ENCODE measurements at regions not wholly inside any gene's neighbourhood (a gene's known extent, or its start where the extent isn't known, plus 50 kb on each side); places are given as distances from the start of the nearest gene placed in this dataset.

DNA sequence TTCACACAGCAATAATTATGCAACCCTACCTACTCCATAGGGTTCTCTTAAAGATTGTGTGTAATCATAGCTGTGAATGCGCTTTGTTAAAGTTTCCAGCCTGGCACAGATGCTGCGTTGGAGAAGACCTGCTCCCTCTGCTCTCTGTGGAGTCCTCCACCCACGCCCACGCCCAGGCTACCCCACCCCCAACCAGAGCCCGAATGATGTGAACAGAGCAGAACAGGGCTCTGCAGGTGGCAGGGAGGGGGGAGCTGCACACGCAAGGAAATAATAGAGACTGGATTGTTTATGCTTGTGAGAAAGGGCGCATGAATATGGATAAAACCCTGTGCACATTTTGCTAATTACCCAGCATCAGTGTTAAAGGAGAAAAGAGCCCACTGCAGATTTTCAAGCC, 447.5 kb downstream of the BCL11A start:
- Histone ChIP-seq H3K79me2 (ENCODE audit: low read depth) (no peaks in the 10 kb centered on the region), H3F3A (ENCODE audit: insufficient read depth, low read depth) (no peaks in the 10 kb centered on the region), H4K20me1 (ENCODE audit: insufficient read depth) (no peaks in the 10 kb centered on the region), H3K4me2 (no peak overlapping the region), H3K9me3 (ENCODE audit: insufficient read depth, low read depth) (no peaks in the 10 kb centered on the region), H3K27me3 (ENCODE audit: insufficient read depth, low read depth) (no peaks in the 10 kb centered on the region), H3K36me3 (ENCODE audit: low read depth) (no peaks in the 10 kb centered on the region), H3K4me1 (replicated peaks; ENCODE audit: insufficient read depth) (no peaks in the 10 kb centered on the region), H2AFZ (no peak overlapping the region), H3K27ac (no peak overlapping the region), H3K4me3 (no peak overlapping the region), H3K9me2 (ENCODE audit: insufficient read depth) (no peaks in the 10 kb centered on the region)
- no peak for DNase-seq
- ChIA-PET CTCF (no interaction called here), POLR2A (ENCODE audit: unreplicated experiment) (no interaction called here)
- BruUV-seq (replicated peaks), result no TSS peak
- intact Hi-C loops (cut with micrococcal nuclease; ENCODE audit: unreplicated experiment), result no loop called here
- TF ChIP-seq EZH2 (IDR thresholded peaks at IDR 0.05; ENCODE audit: low read depth) (no peak), CTCF (conservative IDR thresholded peaks at IDR 0.05) (no peak)

DNA sequence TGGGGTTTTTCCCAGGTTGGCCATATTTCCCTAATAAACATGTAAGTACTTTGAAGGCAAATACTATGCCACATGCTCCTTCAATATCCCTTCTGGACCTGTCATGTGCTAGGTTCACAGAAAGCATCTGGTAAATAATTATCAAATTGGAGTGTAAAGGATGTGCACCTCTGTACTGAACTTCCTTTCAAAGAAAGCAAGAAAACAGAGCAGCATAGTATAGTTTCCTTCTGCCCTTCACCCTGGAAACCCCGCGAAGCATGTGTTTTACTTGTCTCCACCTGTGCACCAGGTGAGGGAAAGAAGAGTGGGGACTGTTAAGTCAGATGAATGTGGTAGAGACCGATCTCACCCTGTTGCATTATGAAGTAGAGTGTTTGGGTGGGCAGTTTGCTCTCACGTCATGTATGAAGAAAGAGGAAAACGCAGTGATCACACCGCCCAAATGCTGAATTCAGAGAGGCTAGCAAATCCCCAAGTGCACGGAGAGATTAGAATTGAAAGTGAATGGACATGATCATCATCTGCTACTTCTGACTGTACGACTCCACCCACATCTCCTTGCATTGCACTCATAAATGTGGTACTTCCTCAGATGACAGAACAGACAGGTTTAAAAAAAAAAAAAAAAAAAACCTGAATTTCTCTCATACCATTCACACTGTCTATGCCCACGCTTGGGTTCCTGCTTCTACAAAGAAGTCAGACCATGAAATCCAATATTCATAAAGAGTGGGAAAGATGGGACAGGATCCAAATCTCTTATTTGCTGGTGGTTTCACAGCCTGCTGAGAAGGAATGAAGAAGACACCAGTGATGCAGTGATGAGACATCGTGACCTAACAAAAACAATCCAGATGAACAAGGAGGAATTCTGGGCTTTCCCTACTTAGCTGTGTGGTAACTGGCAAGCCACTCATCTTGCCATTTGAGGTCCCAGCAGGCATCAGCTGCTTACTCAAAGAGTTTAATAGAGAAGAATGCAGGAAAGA, 448.6 kb downstream of the BCL11A start:
- CTCF ChIA-PET, result no interaction called here

GRCh38 chr2:60100034-60100433, 453.4 kb downstream of the BCL11A start:
- CTCF ChIA-PET, result no interaction called here
- H4K20me1 ChIP-seq (ENCODE audit: insufficient read depth), result no peaks in the 10 kb centered on the region
- H3K79me2 ChIP-seq (ENCODE audit: low read depth), result no peaks in the 10 kb centered on the region
- no peaks in the 10 kb centered on the region for H3K9me3 ChIP-seq (ENCODE audit: insufficient read depth, low read depth)
- H2AFZ ChIP-seq, result no peak overlapping the region
- intact Hi-C loops (cut with micrococcal nuclease; ENCODE audit: unreplicated experiment), result no loop called here
- TF ChIP-seq EZH2 (IDR thresholded peaks at IDR 0.05; ENCODE audit: low read depth) (no peak), CTCF (conservative IDR thresholded peaks at IDR 0.05) (no peak)
- no peak overlapping the region for H3K4me2 ChIP-seq
- no peak overlapping the region for H3K4me3 ChIP-seq
- no TSS peak for BruUV-seq (replicated peaks)
- no peaks in the 10 kb centered on the region for H3K36me3 ChIP-seq (ENCODE audit: low read depth)
- H3K27me3 ChIP-seq (ENCODE audit: insufficient read depth, low read depth), result 0 out of 2 replicates have a peak, but pooled peaks cover 9% of the 10 kb centered on the region
- H3K9me2 ChIP-seq (ENCODE audit: insufficient read depth), result no peaks in the 10 kb centered on the region
- DNase-seq, result no peak
- no peak overlapping the region for H3K27ac ChIP-seq
- H3K4me1 ChIP-seq (replicated peaks; ENCODE audit: insufficient read depth), result no peaks in the 10 kb centered on the region
- H3F3A ChIP-seq (ENCODE audit: insufficient read depth, low read depth), result no peaks in the 10 kb centered on the region
- POLR2A ChIA-PET (ENCODE audit: unreplicated experiment), result no interaction called here

More for the DNA sequence above, 448.6 kb downstream of the BCL11A start:
- Histone ChIP-seq H3K27ac (no peak overlapping the region), H3K27me3 (ENCODE audit: insufficient read depth, low read depth) (0 out of 2 replicates have a peak, but pooled peaks cover 7% of the 10 kb centered on the region), H3K4me1 (replicated peaks; ENCODE audit: insufficient read depth) (no peaks in the 10 kb centered on the region), H3K4me3 (no peak overlapping the region), H2AFZ (no peak overlapping the region), H3K36me3 (ENCODE audit: low read depth) (no peaks in the 10 kb centered on the region), H3F3A (ENCODE audit: insufficient read depth, low read depth) (no peaks in the 10 kb centered on the region), H3K79me2 (ENCODE audit: low read depth) (no peaks in the 10 kb centered on the region), H3K9me2 (ENCODE audit: insufficient read depth) (no peaks in the 10 kb centered on the region), H4K20me1 (ENCODE audit: insufficient read depth) (no peaks in the 10 kb centered on the region), H3K9me3 (ENCODE audit: insufficient read depth, low read depth) (no peaks in the 10 kb centered on the region), H3K4me2 (no peak overlapping the region)
- TF ChIP-seq EZH2 (IDR thresholded peaks at IDR 0.05; ENCODE audit: low read depth), result no peak
- TF ChIP-seq CTCF (conservative IDR thresholded peaks at IDR 0.05), result no peak
- POLR2A ChIA-PET (ENCODE audit: unreplicated experiment), result no interaction called here
- BruUV-seq (replicated peaks), result no TSS peak
- DNase-seq, result no peak
- intact Hi-C loops (cut with micrococcal nuclease; ENCODE audit: unreplicated experiment), result no loop called here

All from PC-9 (cell line).